ENCODE measurements at regions not wholly inside any gene's neighbourhood (a gene's known extent, or its start where the extent isn't known, plus 50 kb on each side); places are given as distances from the start of the nearest gene placed in this dataset.

DNA sequence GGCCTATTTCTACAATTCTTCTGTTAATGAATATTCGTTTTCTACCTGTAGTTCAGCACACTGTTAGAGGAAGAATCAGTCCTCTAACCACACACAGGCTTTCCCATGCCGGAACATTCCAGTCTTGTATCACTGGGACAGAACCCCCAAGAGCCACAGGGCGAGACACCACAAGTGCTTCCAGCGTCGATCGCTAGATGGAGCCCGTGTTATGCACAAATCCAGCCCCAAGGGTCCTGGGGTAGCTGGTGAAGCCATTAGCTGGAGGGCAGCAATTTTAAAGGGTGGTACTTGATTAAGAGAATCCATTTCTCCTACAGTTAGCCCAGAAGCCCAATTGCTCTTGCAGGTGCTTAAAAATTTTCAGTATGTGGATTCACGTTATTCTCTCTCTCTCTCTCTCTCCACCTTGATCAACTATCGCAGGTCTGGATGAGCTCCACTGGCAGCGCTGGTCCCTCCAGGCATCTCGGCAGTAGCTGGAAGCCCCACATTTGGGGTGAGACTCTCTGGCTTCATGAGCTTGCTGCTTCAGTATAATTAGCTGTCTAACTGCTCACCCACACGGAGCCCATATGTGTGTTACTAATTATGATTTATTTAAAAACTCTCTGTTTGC lies 148.2 kb upstream of the SNX19 start:
- Histone ChIP-seq H3K9me3 (ENCODE audit: insufficient read depth, low read length, severe bottlenecking) (no peaks in the 10 kb centered on the region), H3K27me3 (ENCODE audit: insufficient read depth, low read length, poor library complexity) (no peaks in the 10 kb centered on the region), H4K20me1 (ENCODE audit: insufficient read depth, low read length) (no peaks in the 10 kb centered on the region), H3K27ac (ENCODE audit: low read length) (no peak overlapping the region), H3K79me2 (ENCODE audit: insufficient read depth, low read length) (no peaks in the 10 kb centered on the region), H2AFZ (ENCODE audit: low read depth, low read length) (no peak overlapping the region), H3K9ac (ENCODE audit: low read depth, low read length) (no peak overlapping the region), H3K4me3 (ENCODE audit: low read depth in 1 of 2, low read length in 2 of 2) (no peak overlapping the region), H3K36me3 (ENCODE audit: insufficient read depth, low read length) (no peaks in the 10 kb centered on the region), H3K4me2 (ENCODE audit: insufficient read depth, low read length) (no peak overlapping the region), H3K4me1 (ENCODE audit: insufficient read depth, low read length) (no peaks in the 10 kb centered on the region)
- peak; percentile 98 for TF ChIP-seq CTCF (IDR thresholded peaks at IDR 0.05; ENCODE audit: borderline replicate concordance, extremely low read depth, low read length, poor library complexity, severe bottlenecking)
- no peak for TF ChIP-seq EZH2 (IDR thresholded peaks at IDR 0.05; ENCODE audit: borderline replicate concordance, low read depth, low read length, severe bottlenecking)
- ATAC-seq (ENCODE audit: insufficient read depth, low read depth) (peak; percentile 88), DNase-seq (peak; percentile 58)

- Histone ChIP-seq H3K36me3 (ENCODE audit: insufficient read depth, low read length) (no peaks in the 10 kb centered on the region), H2AFZ (ENCODE audit: low read depth, low read length) (no peak overlapping the region), H3K9me3 (ENCODE audit: insufficient read depth, low read length, severe bottlenecking) (no peaks in the 10 kb centered on the region), H3K27ac (ENCODE audit: low read length) (no peak overlapping the region), H3K27me3 (ENCODE audit: insufficient read depth, low read length, poor library complexity) (no peaks in the 10 kb centered on the region), H3K9ac (ENCODE audit: low read depth, low read length) (no peak overlapping the region), H3K4me2 (ENCODE audit: insufficient read depth, low read length) (no peak overlapping the region), H3K79me2 (ENCODE audit: insufficient read depth, low read length) (no peaks in the 10 kb centered on the region), H3K4me3 (ENCODE audit: low read depth in 1 of 2, low read length in 2 of 2) (no peak overlapping the region), H3K4me1 (ENCODE audit: insufficient read depth, low read length) (no peaks in the 10 kb centered on the region), H4K20me1 (ENCODE audit: insufficient read depth, low read length) (no peaks in the 10 kb centered on the region)
- no peak for TF ChIP-seq EZH2 (IDR thresholded peaks at IDR 0.05; ENCODE audit: borderline replicate concordance, low read depth, low read length, severe bottlenecking)
- DNase-seq: no peak
- ATAC-seq (ENCODE audit: insufficient read depth, low read depth): no peak
Observed at GRCh38 chr11:131065435-131066413, 149.4 kb upstream of the SNX19 start.

GRCh38 chr11:131066551-131066950 lies 150.3 kb upstream of the SNX19 start:
- no peak overlapping the region for H3K27ac ChIP-seq (ENCODE audit: low read length)
- H2AFZ ChIP-seq (ENCODE audit: low read depth, low read length): no peak overlapping the region
- no peak for ATAC-seq (ENCODE audit: insufficient read depth, low read depth)
- no peak overlapping the region for H3K4me2 ChIP-seq (ENCODE audit: insufficient read depth, low read length)
- no peak overlapping the region for H3K9ac ChIP-seq (ENCODE audit: low read depth, low read length)
- no peaks in the 10 kb centered on the region for H3K4me1 ChIP-seq (ENCODE audit: insufficient read depth, low read length)
- TF ChIP-seq EZH2 (IDR thresholded peaks at IDR 0.05; ENCODE audit: borderline replicate concordance, low read depth, low read length, severe bottlenecking) (no peak), CTCF (IDR thresholded peaks at IDR 0.05; ENCODE audit: borderline replicate concordance, extremely low read depth, low read length, poor library complexity, severe bottlenecking) (no peak)
- H4K20me1 ChIP-seq (ENCODE audit: insufficient read depth, low read length): no peaks in the 10 kb centered on the region
- H3K36me3 ChIP-seq (ENCODE audit: insufficient read depth, low read length): no peaks in the 10 kb centered on the region
- H3K4me3 ChIP-seq (ENCODE audit: low read depth in 1 of 2, low read length in 2 of 2): no peak overlapping the region
- no peaks in the 10 kb centered on the region for H3K9me3 ChIP-seq (ENCODE audit: insufficient read depth, low read length, severe bottlenecking)
- DNase-seq: no peak
- H3K27me3 ChIP-seq (ENCODE audit: insufficient read depth, low read length, poor library complexity): no peaks in the 10 kb centered on the region
- H3K79me2 ChIP-seq (ENCODE audit: insufficient read depth, low read length): no peaks in the 10 kb centered on the region

- no peak overlapping the region for H3K27ac ChIP-seq (ENCODE audit: low read length)
- TF ChIP-seq EZH2 (IDR thresholded peaks at IDR 0.05; ENCODE audit: borderline replicate concordance, low read depth, low read length, severe bottlenecking) (no peak), CTCF (IDR thresholded peaks at IDR 0.05; ENCODE audit: borderline replicate concordance, extremely low read depth, low read length, poor library complexity, severe bottlenecking) (no peak)
- no peak overlapping the region for H2AFZ ChIP-seq (ENCODE audit: low read depth, low read length)
- no peaks in the 10 kb centered on the region for H3K79me2 ChIP-seq (ENCODE audit: insufficient read depth, low read length)
- no peaks in the 10 kb centered on the region for H3K4me1 ChIP-seq (ENCODE audit: insufficient read depth, low read length)
- H3K4me2 ChIP-seq (ENCODE audit: insufficient read depth, low read length): no peak overlapping the region
- no peaks in the 10 kb centered on the region for H3K36me3 ChIP-seq (ENCODE audit: insufficient read depth, low read length)
- peaks cover 5% of the 10 kb centered on the region for H3K27me3 ChIP-seq (ENCODE audit: insufficient read depth, low read length, poor library complexity)
- H3K9ac ChIP-seq (ENCODE audit: low read depth, low read length): no peak overlapping the region
- no peak overlapping the region for H3K4me3 ChIP-seq (ENCODE audit: low read depth in 1 of 2, low read length in 2 of 2)
- H4K20me1 ChIP-seq (ENCODE audit: insufficient read depth, low read length): no peaks in the 10 kb centered on the region
- H3K9me3 ChIP-seq (ENCODE audit: insufficient read depth, low read length, severe bottlenecking): no peaks in the 10 kb centered on the region
- ATAC-seq (ENCODE audit: insufficient read depth, low read depth) (no peak), DNase-seq (no peak)
Observed at GRCh38 chr11:131070365-131070764, 154.1 kb upstream of the SNX19 start.
